GM12892 (cell line): ENCODE measurements at regions not wholly inside any gene's neighbourhood (a gene's known extent, or its start where the extent isn't known, plus 50 kb on each side); places are given as distances from the start of the nearest gene placed in this dataset.

Source experiments
- POLR2A ChIP-seq: IDR thresholded peaks from 2 replicates; pipeline ENCODE4 v1.6.1; 2011; ENCODE audit warnings: low read depth, low read length, control low read depth
- TAF1 ChIP-seq: IDR thresholded peaks from 2 replicates; pipeline ENCODE4 v1.6.1; 2011; ENCODE audit warnings: low read depth, mild to moderate bottlenecking, control low read depth, low read length, borderline replicate concordance

- TF ChIP-seq POLR2A, result no peak
- no peak for TF ChIP-seq TAF1
Measured at GRCh38 chr15:39161096-39161495, 419.8 kb upstream of the THBS1 start.
